Peyer's patch (tissue), 4 donors: ENCODE measurements at regions not wholly inside any gene's neighbourhood (a gene's known extent, or its start where the extent isn't known, plus 50 kb on each side); places are given as distances from the start of the nearest gene placed in this dataset.

ENCODE experiments used
- DNase-seq, 3 donors: peaks; one replicate each; pipeline ENCODE4 v3.0.0-alpha.2; 2017 to 2019
- H3K27ac ChIP-seq, 4 donors: fragments of 200-600 bp; sonication (generic); one replicate each; pipeline ENCODE4 v1.5.1; 2016 to 2019
- H3K27me3 ChIP-seq, 2 donors: fragments of 200-600 bp; sonication (generic); one replicate each; pipeline ENCODE4 v1.5.1; 2019
- H3K36me3 ChIP-seq, 3 donors: fragments of 200-600 bp; sonication (generic); one replicate each; pipeline ENCODE4 v1.5.1; 2016 to 2019
- H3K4me1 ChIP-seq, 4 donors: fragments of 200-600 bp; sonication (generic); one replicate each; pipeline ENCODE4 v1.5.1; 2016 to 2019
- H3K4me3 ChIP-seq, 4 donors: fragments of 200-600 bp; sonication (generic); 1 replicate in 3 of 4; 2 replicates in 1 of 4; pipeline ENCODE4 v1.5.1; 2016 to 2019; ENCODE audit warnings: mild to moderate bottlenecking in 1 of 4
- H3K9me3 ChIP-seq, 4 donors: fragments of 200-600 bp; sonication (generic); one replicate each; pipeline ENCODE4 v1.5.1; 2016 to 2019; ENCODE audit warnings: mild to moderate bottlenecking in 1 of 4
- POLR2A ChIP-seq, 2 donors: fragments of 450-650 bp; IDR thresholded peaks; one replicate each; pipeline ENCODE4 v1.5.1; 2017; ENCODE audit warnings: antibody characterized with exemption in 2 of 2, mild to moderate bottlenecking in 2 of 2, moderate library complexity in 2 of 2
- TF ChIP-seq, protein P1 (sequence below), 6 experiments: fragments of 450-650 bp in 4 of 6; fragments of 200-600 bp in 2 of 6; sonication (generic) in 1 of 6; IDR thresholded peaks; one replicate each; pipeline ENCODE4 v1.5.1; 2017 to 2019; ENCODE audit warnings: antibody characterized with exemption in 6 of 6, mild to moderate bottlenecking in 3 of 6, moderate library complexity in 1 of 6

GRCh38 chr15:55017635-55018034 lies 179.1 kb downstream of the RSL24D1 start:
- no peak overlapping the region for H3K4me3 ChIP-seq
- H3K27me3 ChIP-seq: no peaks in the 10 kb centered on the region
- TF ChIP-seq POLR2A (IDR thresholded peaks at IDR 0.05): no peak
- no peaks in the 10 kb centered on the region for H3K36me3 ChIP-seq
- H3K4me1 ChIP-seq: no peaks in the 10 kb centered on the region
- DNase-seq: no peak
- H3K27ac ChIP-seq: no peak overlapping the region
- H3K9me3 ChIP-seq: no peaks in the 10 kb centered on the region

GRCh38 chr15:55016225-55016624 lies 180.5 kb downstream of the RSL24D1 start:
- no peaks in the 10 kb centered on the region for H3K27me3 ChIP-seq
- no peak overlapping the region for H3K4me3 ChIP-seq
- no peaks in the 10 kb centered on the region for H3K4me1 ChIP-seq
- no peak for DNase-seq
- no peaks in the 10 kb centered on the region for H3K36me3 ChIP-seq
- no peak overlapping the region for H3K27ac ChIP-seq
- no peaks in the 10 kb centered on the region for H3K9me3 ChIP-seq
- TF ChIP-seq, protein P1, sequence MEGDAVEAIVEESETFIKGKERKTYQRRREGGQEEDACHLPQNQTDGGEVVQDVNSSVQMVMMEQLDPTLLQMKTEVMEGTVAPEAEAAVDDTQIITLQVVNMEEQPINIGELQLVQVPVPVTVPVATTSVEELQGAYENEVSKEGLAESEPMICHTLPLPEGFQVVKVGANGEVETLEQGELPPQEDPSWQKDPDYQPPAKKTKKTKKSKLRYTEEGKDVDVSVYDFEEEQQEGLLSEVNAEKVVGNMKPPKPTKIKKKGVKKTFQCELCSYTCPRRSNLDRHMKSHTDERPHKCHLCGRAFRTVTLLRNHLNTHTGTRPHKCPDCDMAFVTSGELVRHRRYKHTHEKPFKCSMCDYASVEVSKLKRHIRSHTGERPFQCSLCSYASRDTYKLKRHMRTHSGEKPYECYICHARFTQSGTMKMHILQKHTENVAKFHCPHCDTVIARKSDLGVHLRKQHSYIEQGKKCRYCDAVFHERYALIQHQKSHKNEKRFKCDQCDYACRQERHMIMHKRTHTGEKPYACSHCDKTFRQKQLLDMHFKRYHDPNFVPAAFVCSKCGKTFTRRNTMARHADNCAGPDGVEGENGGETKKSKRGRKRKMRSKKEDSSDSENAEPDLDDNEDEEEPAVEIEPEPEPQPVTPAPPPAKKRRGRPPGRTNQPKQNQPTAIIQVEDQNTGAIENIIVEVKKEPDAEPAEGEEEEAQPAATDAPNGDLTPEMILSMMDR (IDR thresholded peaks at IDR 0.05): no peak

DNA sequence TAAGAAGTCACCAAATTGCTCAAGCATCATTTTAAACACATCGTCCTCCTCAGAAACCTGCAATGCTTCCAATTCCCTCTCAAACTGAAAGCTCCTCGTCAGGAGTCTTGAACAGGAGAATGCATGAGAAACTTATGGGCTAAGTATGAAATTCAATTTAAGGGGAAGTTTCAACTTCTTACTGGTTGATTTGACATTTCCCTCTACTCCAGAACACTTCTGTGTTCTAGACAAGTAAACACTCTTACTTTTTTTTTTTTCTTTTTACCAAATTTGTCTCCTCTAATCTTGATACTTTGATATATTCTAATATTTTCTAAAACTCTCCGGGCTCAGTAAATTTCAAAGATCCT lies 181.7 kb downstream of the RSL24D1 start:
- no peak overlapping the region for H3K4me3 ChIP-seq
- H3K36me3 ChIP-seq: no peaks in the 10 kb centered on the region
- TF ChIP-seq POLR2A (IDR thresholded peaks at IDR 0.05): no peak
- TF ChIP-seq, protein P1 (IDR thresholded peaks at IDR 0.05): no peak
- no peaks in the 10 kb centered on the region for H3K27me3 ChIP-seq
- H3K9me3 ChIP-seq: no peaks in the 10 kb centered on the region
- no peak overlapping the region for H3K27ac ChIP-seq
- DNase-seq: no peak
- no peaks in the 10 kb centered on the region for H3K4me1 ChIP-seq

DNA sequence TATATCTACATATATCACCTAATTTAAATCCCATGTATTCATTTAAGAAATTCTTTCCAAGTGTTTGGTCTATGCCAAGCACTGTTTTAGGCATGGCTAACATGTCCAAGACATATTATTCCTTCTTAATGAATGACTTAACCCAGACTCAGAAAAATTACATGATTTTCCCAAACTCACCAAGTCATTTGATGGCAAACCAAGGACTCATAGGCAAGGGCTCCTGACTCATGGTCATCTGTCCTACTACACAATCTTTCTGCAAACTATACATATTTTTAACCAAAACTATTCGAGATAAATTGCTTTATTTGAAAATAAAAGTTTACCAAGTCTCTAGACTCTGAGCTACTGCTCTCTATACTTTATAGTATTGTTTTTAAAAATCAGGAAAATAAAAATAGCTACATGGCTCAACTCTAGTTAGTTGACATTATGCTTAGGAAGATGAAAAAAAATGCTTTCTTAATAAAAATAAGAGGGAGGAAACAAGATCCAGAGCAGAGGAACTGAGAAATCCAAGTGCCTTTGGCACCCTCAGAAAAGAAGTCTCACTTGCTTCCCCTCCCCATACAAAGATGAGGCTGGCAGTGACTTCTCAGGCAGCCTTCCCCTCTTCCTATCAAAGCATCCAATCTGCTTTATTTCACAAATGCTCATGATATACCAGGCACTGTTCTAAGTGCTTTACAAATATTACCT lies 182.2 kb downstream of the RSL24D1 start:
- TF ChIP-seq POLR2A (IDR thresholded peaks at IDR 0.05): no peak
- TF ChIP-seq, protein P1 (IDR thresholded peaks at IDR 0.05): no peak
- no peaks in the 10 kb centered on the region for H3K36me3 ChIP-seq
- no peak overlapping the region for H3K4me3 ChIP-seq
- H3K27ac ChIP-seq: no peak overlapping the region
- no peaks in the 10 kb centered on the region for H3K9me3 ChIP-seq
- H3K4me1 ChIP-seq: no peaks in the 10 kb centered on the region
- H3K27me3 ChIP-seq: no peaks in the 10 kb centered on the region
- no peak for DNase-seq

GRCh38 chr15:55008421-55008820 lies 188.3 kb downstream of the RSL24D1 start:
- Histone ChIP-seq H3K27ac (no peak overlapping the region), H3K4me3 (no peak overlapping the region), H3K4me1 (no peaks in the 10 kb centered on the region), H3K27me3 (no peaks in the 10 kb centered on the region), H3K9me3 (no peaks in the 10 kb centered on the region), H3K36me3 (no peaks in the 10 kb centered on the region)
- no peak for DNase-seq
- TF ChIP-seq, protein P1 (IDR thresholded peaks at IDR 0.05): no peak
- TF ChIP-seq POLR2A (IDR thresholded peaks at IDR 0.05): no peak

GRCh38 chr15:55007561-55007960 lies 189.2 kb downstream of the RSL24D1 start:
- DNase-seq: peak in 1 of 3 donors; percentile 47
- Histone ChIP-seq H3K27ac (no peak overlapping the region), H3K36me3 (no peaks in the 10 kb centered on the region), H3K4me1 (no peaks in the 10 kb centered on the region), H3K4me3 (no peak overlapping the region), H3K27me3 (no peaks in the 10 kb centered on the region), H3K9me3 (no peaks in the 10 kb centered on the region)
- TF ChIP-seq, protein P1 (IDR thresholded peaks at IDR 0.05): no peak
- no peak for TF ChIP-seq POLR2A (IDR thresholded peaks at IDR 0.05)
